H7 (cell line): ENCODE measurements at regions not wholly inside any gene's neighbourhood (a gene's known extent, or its start where the extent isn't known, plus 50 kb on each side); places are given as distances from the start of the nearest gene placed in this dataset.
"Not testable (repeated sequence)": the region's sequence is repeated elsewhere in the genome, so short reads cannot be mapped to it uniquely, and the experiment has no call there.

Experiments
- DNase-seq: peaks from one replicate; pipeline ENCODE4 v3.0.0; 2012
- H3K27me3 ChIP-seq: 2 replicates; pipeline ENCODE4 v1.6.0; 2011; ENCODE audit warnings: mild to moderate bottlenecking, low read length; ENCODE audit not compliant: control insufficient read depth, insufficient read depth
- H3K36me3 ChIP-seq: replicated peaks from 2 replicates; pipeline ENCODE4 v1.5.1; 2011; ENCODE audit warnings: low read length; ENCODE audit not compliant: control insufficient read depth, insufficient read depth
- H3K4me3 ChIP-seq: 2 replicates; pipeline ENCODE4 v1.5.1; 2011; ENCODE audit warnings: low read depth, mild to moderate bottlenecking, control low read depth, low read length, moderate library complexity; ENCODE audit not compliant: insufficient read depth

GRCh38 chr10:30752481-30752881, 122.9 kb upstream of the LYZL2 start:
- H3K36me3 ChIP-seq = no peaks in the 10 kb centered on the region
- no peak overlapping the region for H3K4me3 ChIP-seq
- DNase-seq = no peak
- H3K27me3 ChIP-seq = no peaks in the 10 kb centered on the region

GRCh38 chr10:30751678-30752331, 122.3 kb upstream of the LYZL2 start:
- DNase-seq = peak; percentile 84
- no peak overlapping the region for H3K4me3 ChIP-seq
- no peaks in the 10 kb centered on the region for H3K36me3 ChIP-seq
- H3K27me3 ChIP-seq = no peaks in the 10 kb centered on the region

DNA sequence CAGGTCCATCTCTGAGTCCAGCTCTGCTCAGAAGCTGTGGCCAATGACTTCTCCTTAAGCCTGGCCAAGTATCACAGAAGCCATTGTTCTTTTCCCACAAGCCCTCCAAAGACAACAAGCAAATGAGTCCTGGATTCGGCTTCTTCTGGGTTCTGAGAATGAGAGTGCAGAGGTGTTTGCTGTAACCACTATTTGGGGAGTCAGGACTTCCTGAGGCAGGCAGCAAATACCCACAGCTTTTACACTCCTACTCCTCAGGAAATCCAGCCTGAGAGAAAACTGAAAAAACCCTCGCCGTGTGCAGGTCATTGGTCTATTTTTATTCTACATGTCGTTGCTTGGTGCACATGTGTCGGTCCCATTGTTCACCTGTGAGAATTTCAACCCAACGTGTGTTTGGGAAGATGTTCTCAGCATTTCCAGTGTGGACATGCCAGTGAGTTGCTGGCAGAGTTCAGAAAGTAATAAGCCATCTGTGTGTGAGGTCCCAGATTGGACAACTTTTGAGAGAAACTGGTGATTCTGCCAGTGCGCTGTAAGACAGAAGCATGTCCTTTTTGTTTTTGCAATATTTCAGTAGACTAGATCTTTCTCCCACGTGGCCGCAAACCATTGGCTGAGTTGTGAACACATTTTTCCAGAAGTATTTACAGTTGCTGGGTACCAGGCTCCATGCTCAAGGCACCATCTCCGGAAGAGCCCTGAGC, 121.6 kb upstream of the LYZL2 start:
- no peak overlapping the region for H3K4me3 ChIP-seq
- no peaks in the 10 kb centered on the region for H3K27me3 ChIP-seq
- no peak for DNase-seq
- H3K36me3 ChIP-seq = no peaks in the 10 kb centered on the region

DNA sequence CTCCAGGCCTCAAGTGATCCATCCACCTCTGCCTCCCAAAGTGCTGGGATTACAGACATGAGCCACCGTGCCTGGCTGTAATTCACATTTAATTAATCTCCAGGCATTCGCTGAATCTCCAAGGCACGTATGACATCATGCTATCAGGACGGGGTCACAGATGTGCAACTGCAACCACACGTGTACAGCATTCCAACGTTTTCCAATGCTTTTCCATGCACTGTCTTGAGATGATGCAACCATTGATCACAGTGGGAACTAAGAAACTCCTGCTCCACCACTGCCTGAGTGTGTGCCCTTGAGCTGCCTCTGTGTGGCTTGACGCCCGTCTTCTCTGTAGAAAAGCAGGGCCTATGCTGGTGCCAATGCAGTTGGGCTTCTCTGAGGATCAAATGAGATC, 119.8 kb upstream of the LYZL2 start:
- no peak for DNase-seq
- H3K36me3 ChIP-seq = no peaks in the 10 kb centered on the region
- H3K27me3 ChIP-seq = no peaks in the 10 kb centered on the region
- no peak overlapping the region for H3K4me3 ChIP-seq

DNA sequence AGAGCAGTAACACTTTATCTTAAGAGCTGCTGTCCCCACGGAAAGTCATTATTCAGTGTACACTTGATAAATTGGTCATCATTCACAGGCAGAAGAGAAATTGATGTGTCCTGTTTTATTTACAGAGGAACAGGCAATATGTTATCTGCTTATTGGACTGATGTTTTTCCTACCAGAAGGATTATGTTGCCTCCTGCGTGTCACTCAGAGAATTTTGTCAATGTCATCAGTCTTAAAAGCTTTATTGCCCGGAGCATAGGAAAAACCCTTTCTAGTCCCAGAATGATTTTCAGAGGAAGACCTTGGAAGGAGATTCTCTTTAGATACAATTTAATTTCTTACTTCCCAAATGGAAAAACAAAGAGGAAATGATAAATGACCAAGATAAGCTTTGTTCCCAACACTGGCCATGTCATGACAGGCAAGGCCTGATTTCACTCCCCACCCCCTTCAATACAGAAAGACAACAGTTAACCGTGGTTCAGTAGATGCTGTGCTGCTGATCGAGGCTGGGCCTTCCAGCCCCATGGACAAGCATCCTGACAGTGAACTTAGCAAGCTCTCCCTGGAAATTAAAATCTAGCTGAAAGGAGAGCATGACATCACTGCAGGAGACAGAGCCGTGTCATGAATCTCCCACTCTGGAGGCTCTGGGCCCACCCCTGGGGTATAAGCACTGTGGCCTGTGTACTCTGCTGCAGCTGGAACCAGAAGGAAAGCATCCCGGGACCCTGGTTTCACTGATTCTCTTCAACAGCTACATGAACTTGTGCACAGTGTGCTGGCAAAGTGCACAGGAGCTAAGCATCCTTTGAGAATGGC, 118.8 kb upstream of the LYZL2 start:
- DNase-seq = no peak

DNA sequence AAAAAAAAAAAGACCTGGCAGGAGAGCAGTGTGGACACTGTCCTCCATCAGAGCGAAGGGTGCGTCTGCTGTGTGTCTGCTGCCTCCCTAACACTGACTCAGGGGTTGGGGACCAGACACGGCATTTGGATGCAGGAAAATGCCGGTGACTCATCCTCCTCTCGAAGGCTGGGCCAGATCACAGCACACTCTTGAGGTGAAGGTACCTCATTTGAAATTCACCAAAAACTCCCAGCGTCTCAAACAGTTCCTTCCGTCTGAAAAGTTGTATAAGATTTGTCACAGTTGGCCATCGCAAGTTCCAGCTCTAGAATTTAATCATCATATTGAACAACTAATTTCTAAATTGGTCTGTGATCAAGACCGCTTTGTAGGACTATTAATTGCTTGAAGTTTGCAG, 118.1 kb upstream of the LYZL2 start:
- Histone ChIP-seq H3K36me3 (no peaks in the 10 kb centered on the region), H3K4me3 (no peak overlapping the region), H3K27me3 (no peaks in the 10 kb centered on the region)
- no peak for DNase-seq

More for the DNA sequence above, 118.8 kb upstream of the LYZL2 start:
- Histone ChIP-seq H3K4me3 (no peak overlapping the region), H3K36me3 (no peaks in the 10 kb centered on the region), H3K27me3 (no peaks in the 10 kb centered on the region)

GRCh38 chr10:30745953-30746352, 116.4 kb upstream of the LYZL2 start:
- no peaks in the 10 kb centered on the region for H3K27me3 ChIP-seq
- no peaks in the 10 kb centered on the region for H3K36me3 ChIP-seq
- no peak overlapping the region for H3K4me3 ChIP-seq
- no peak for DNase-seq

DNA sequence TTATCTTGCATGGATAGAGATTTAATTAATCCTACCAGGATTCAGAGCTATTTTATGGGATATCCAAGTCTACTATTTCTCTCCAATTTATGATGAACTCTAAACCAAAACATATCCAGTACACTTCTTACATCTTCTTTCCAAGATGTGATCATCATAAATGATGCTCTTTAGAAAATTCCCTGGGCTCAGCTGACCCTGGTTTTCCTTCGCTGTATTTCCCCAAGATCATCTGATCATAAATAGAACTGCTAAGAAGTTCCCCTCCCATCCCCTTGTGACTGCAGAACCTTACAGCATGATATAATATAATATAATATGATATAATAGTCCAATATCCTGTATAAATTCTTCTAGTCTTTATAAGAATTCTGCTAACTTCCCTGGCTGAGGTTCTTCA, 114.6 kb upstream of the LYZL2 start:
- H3K4me3 ChIP-seq = no peak overlapping the region
- no peaks in the 10 kb centered on the region for H3K36me3 ChIP-seq
- no peak for DNase-seq
- no peaks in the 10 kb centered on the region for H3K27me3 ChIP-seq

DNA sequence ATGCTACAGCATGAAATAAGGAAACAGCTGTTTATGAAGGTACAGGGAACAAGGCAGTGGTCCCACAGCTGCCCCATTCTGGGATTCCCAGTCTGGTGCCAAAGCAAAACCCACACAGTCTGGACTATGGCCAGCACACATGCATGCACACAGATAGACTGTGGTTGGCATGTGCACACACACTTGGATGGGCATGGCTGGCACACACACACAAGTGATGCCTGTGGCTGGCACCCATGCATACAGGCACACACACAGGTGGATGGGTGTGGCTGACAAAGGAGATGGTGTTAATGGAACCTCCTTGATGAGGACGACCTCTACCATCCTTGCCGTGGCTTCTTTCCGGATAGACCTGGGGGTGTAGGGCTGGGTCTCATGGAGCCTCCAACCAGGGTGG, 114.0 kb upstream of the LYZL2 start:
- Histone ChIP-seq H3K36me3 (no peaks in the 10 kb centered on the region), H3K27me3 (no peaks in the 10 kb centered on the region), H3K4me3 (no peak overlapping the region)
- DNase-seq = no peak

- DNase-seq = no peak
- Histone ChIP-seq H3K36me3 (no peaks in the 10 kb centered on the region), H3K4me3 (no peak overlapping the region), H3K27me3 (no peaks in the 10 kb centered on the region)
Observed at GRCh38 chr10:30742471-30742870, 112.9 kb upstream of the LYZL2 start.

GRCh38 chr10:30740774-30741173, 111.2 kb upstream of the LYZL2 start:
- DNase-seq, H3K27me3 ChIP-seq, H3K36me3 ChIP-seq, H3K4me3 ChIP-seq: not testable (repeated sequence)

GRCh38 chr10:30738416-30738815, 108.9 kb upstream of the LYZL2 start:
- DNase-seq = no peak
- Histone ChIP-seq H3K36me3 (no peaks in the 10 kb centered on the region), H3K4me3 (no peak overlapping the region), H3K27me3 (no peaks in the 10 kb centered on the region)

DNA sequence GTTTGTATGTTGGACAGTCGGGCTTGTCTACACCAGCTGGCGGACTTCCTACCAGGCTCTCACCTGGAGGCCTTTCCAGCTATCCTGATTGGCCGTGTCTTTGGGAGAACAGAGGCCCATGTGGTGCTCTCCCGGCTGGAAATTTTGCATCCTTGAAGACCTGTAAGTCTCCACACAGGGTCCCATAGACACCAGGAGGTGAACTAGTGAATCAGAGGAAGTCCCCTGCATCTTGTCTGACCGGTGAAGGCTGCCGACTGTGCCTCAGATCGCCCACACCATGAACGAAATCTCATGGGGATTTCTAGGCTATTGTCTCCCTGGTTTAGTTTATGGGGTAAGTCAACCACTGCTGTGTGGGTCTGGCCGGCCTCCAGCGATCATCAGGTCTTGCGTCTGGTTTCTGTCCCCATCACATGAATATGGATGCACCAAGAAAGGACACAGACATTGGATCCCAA, 108.4 kb upstream of the LYZL2 start:
- H3K4me3 ChIP-seq = no peak overlapping the region
- no peaks in the 10 kb centered on the region for H3K27me3 ChIP-seq
- H3K36me3 ChIP-seq = no peaks in the 10 kb centered on the region
- DNase-seq = no peak

- H3K4me3 ChIP-seq = no peak overlapping the region
- DNase-seq = no peak
- no peaks in the 10 kb centered on the region for H3K36me3 ChIP-seq
- H3K27me3 ChIP-seq = no peaks in the 10 kb centered on the region
Observed at GRCh38 chr10:30736685-30737232, 107.2 kb upstream of the LYZL2 start.

DNA sequence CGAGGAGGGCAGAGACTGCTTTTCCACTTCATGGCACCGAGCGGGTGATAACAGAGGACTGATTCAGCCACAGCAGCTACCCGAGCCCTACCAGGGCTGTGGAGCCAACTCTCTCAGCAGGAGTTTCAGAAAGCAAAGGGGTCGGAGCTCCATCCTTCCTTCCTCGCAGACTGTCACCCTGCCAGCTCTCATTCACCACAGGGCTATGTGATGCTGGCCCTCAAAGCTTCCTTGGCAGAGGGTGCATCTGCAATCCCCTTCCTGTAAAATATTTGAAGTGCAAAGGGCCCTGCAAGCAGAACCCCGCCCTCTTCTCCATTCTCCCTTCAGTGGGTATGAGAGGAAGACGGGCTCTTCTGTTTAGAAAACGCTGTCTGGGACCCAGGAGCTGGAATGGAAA, 105.3 kb upstream of the LYZL2 start:
- Histone ChIP-seq H3K36me3 (no peaks in the 10 kb centered on the region), H3K4me3 (no peak overlapping the region), H3K27me3 (no peaks in the 10 kb centered on the region)
- no peak for DNase-seq
